ENCODE measurements at regions not wholly inside any gene's neighbourhood (a gene's known extent, or its start where the extent isn't known, plus 50 kb on each side); places are given as distances from the start of the nearest gene placed in this dataset.

GRCh38 chr9:78792745-78793144, 495.8 kb downstream of the PSAT1 start:
- TF ChIP-seq CTCF (IDR thresholded peaks at IDR 0.05; ENCODE audit: low read length) (no peak), EZH2 (optimal IDR thresholded peaks at IDR 0.05; ENCODE audit: low read depth, low read length) (no peak)
